ENCODE measurements at regions not wholly inside any gene's neighbourhood (a gene's known extent, or its start where the extent isn't known, plus 50 kb on each side); places are given as distances from the start of the nearest gene placed in this dataset.

DNA sequence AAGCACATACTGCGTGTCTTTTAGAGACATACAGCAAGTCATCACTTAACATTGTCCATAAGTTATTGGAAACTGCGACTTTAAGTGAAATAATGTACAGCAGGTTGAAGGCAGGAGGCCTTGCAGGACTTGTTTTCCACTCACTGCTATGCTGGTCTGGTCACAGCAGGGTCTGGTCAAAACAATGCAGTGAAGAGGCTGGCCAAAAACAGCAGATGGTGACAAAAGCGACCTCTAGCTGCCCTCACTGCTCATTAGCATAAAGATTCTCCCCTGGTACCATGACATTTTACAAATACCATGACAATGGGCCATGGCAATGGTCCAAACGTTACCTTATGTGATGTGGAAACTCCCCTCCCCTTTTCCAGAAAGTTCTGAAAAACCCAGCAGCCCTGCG lies 1283.6 kb downstream of the FSTL5 start:
- Histone ChIP-seq H3K4me1 (ENCODE audit: control insufficient read depth in 2 of 2, insufficient read depth in 2 of 2, low read length in 2 of 2) (no peaks in the 10 kb centered on the region), H3K79me2 (ENCODE audit: control insufficient read depth, insufficient read depth, low read length) (no peaks in the 10 kb centered on the region), H3K36me3 (replicated peaks in 1 of 2; ENCODE audit: control extremely low read depth in 1 of 2, control insufficient read depth in 1 of 2, extremely low read depth in 1 of 2, insufficient read depth in 2 of 2, low read length in 1 of 2) (no peaks in the 10 kb centered on the region), H3K27ac (ENCODE audit: low read length in 2 of 2) (no peak overlapping the region), H3K9me3 (ENCODE audit: control extremely low read depth in 1 of 3, control insufficient read depth in 2 of 3, insufficient read depth in 1 of 3, low read length in 2 of 3) (peaks cover 0 to 8% (median 0%) of the 10 kb centered on the region in 3 donors), H2AFZ (ENCODE audit: insufficient read depth, low read depth, low read length, poor library complexity, severe bottlenecking) (no peak overlapping the region), H3K9ac (ENCODE audit: low read length) (no peak overlapping the region), H4K20me1 (ENCODE audit: control insufficient read depth, insufficient read depth, low read length, poor library complexity, severe bottlenecking) (no peaks in the 10 kb centered on the region), H3K27me3 (replicated peaks in 1 of 4; ENCODE audit: control extremely low read depth in 1 of 4, control insufficient read depth in 3 of 4, insufficient read depth in 4 of 4, low read length in 3 of 4) (no peaks in the 10 kb centered on the region), H3K4me2 (replicated peaks; ENCODE audit: low read depth, low read length, poor library complexity, severe bottlenecking) (no peak overlapping the region), H3K4me3 (ENCODE audit: control extremely low read depth in 1 of 5, extremely low read depth in 1 of 5, insufficient read depth in 1 of 5, low read depth in 2 of 5, low read length in 4 of 5) (no peak overlapping the region)
- WGBS (ENCODE audit: insufficient coverage): 73% methylated on average over 4 of the region's 5 CpGs
- intact Hi-C loops (cut with micrococcal nuclease): no loop called here
- Mint-ChIP-seq H3K9me3 (ENCODE audit: insufficient read depth) (peaks cover 1% of the 10 kb centered on the region), H3K27me3 (no peaks in the 10 kb centered on the region), H3K4me3 (no peak overlapping the region), H3K27ac (no peak overlapping the region), H3K4me1 (no peaks in the 10 kb centered on the region)
- no peak for DNase-seq
- TF ChIP-seq EZH2 (IDR thresholded peaks at IDR 0.05; ENCODE audit: borderline replicate concordance, insufficient read depth, low read depth, low read length, poor library complexity, severe bottlenecking): no peak
- TF ChIP-seq, protein P1, sequence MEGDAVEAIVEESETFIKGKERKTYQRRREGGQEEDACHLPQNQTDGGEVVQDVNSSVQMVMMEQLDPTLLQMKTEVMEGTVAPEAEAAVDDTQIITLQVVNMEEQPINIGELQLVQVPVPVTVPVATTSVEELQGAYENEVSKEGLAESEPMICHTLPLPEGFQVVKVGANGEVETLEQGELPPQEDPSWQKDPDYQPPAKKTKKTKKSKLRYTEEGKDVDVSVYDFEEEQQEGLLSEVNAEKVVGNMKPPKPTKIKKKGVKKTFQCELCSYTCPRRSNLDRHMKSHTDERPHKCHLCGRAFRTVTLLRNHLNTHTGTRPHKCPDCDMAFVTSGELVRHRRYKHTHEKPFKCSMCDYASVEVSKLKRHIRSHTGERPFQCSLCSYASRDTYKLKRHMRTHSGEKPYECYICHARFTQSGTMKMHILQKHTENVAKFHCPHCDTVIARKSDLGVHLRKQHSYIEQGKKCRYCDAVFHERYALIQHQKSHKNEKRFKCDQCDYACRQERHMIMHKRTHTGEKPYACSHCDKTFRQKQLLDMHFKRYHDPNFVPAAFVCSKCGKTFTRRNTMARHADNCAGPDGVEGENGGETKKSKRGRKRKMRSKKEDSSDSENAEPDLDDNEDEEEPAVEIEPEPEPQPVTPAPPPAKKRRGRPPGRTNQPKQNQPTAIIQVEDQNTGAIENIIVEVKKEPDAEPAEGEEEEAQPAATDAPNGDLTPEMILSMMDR (IDR thresholded peaks at IDR 0.05): no peak
- CTCF ChIA-PET: no interaction called here
- POLR2A ChIA-PET: no interaction called here
- ATAC-seq (ENCODE audit: low read depth): no peak

DNA sequence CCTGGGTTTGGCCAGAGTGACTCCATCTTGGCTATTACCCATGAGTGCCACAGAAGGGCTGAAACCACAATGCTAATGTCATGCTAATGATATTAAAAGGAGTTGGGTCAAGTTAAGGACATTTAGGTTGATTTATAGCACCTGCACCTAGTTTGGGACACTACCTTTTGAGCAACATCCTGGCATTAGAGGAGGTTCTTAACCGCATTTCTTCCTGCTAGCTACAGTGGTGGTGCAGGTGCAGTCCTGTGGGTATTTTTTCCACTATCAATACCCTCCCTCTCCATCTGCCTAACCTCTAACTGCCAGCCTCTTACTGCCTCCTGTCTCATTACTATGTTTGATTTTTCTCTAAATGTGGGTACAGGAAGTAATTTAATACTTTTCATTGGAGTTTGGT lies 1276.1 kb downstream of the FSTL5 start:
- TF ChIP-seq, protein P1 (IDR thresholded peaks at IDR 0.05): no peak
- no peak for TF ChIP-seq EZH2 (IDR thresholded peaks at IDR 0.05; ENCODE audit: borderline replicate concordance, insufficient read depth, low read depth, low read length, poor library complexity, severe bottlenecking)
- Histone ChIP-seq H3K4me1 (ENCODE audit: control insufficient read depth in 2 of 2, insufficient read depth in 2 of 2, low read length in 2 of 2) (no peaks in the 10 kb centered on the region), H3K27ac (ENCODE audit: low read length in 2 of 2) (no peak overlapping the region), H3K9ac (ENCODE audit: low read length) (no peak overlapping the region), H3K27me3 (replicated peaks in 1 of 4; ENCODE audit: control extremely low read depth in 1 of 4, control insufficient read depth in 3 of 4, insufficient read depth in 4 of 4, low read length in 3 of 4) (no peaks in the 10 kb centered on the region), H3K4me2 (replicated peaks; ENCODE audit: low read depth, low read length, poor library complexity, severe bottlenecking) (no peak overlapping the region), H3K4me3 (ENCODE audit: control extremely low read depth in 1 of 5, extremely low read depth in 1 of 5, insufficient read depth in 1 of 5, low read depth in 2 of 5, low read length in 4 of 5) (no peak overlapping the region), H3K9me3 (ENCODE audit: control extremely low read depth in 1 of 3, control insufficient read depth in 2 of 3, insufficient read depth in 1 of 3, low read length in 2 of 3) (peaks cover 0 to 6% (median 0%) of the 10 kb centered on the region in 3 donors), H4K20me1 (ENCODE audit: control insufficient read depth, insufficient read depth, low read length, poor library complexity, severe bottlenecking) (no peaks in the 10 kb centered on the region), H3K79me2 (ENCODE audit: control insufficient read depth, insufficient read depth, low read length) (no peaks in the 10 kb centered on the region), H3K36me3 (replicated peaks in 1 of 2; ENCODE audit: control extremely low read depth in 1 of 2, control insufficient read depth in 1 of 2, extremely low read depth in 1 of 2, insufficient read depth in 2 of 2, low read length in 1 of 2) (no peaks in the 10 kb centered on the region), H2AFZ (ENCODE audit: insufficient read depth, low read depth, low read length, poor library complexity, severe bottlenecking) (no peak overlapping the region)
- no CpG with 5 or more reads among the region's 1 CpG for WGBS (ENCODE audit: insufficient coverage)
- Mint-ChIP-seq H3K27me3 (no peaks in the 10 kb centered on the region), H3K27ac (no peak overlapping the region), H3K4me1 (no peaks in the 10 kb centered on the region), H3K9me3 (ENCODE audit: insufficient read depth) (peaks cover 6% of the 10 kb centered on the region), H3K4me3 (no peak overlapping the region)
- DNase-seq (no peak), ATAC-seq (ENCODE audit: low read depth) (no peak)
- intact Hi-C loops (cut with micrococcal nuclease): no loop called here
- POLR2A ChIA-PET: no interaction called here
- CTCF ChIA-PET: no interaction called here

All from B cell (primary cell).